C4-2B (cell line): ENCODE measurements at regions not wholly inside any gene's neighbourhood (a gene's known extent, or its start where the extent isn't known, plus 50 kb on each side); places are given as distances from the start of the nearest gene placed in this dataset.

Experiments used
- CTCF ChIP-seq: fragments of 450-650 bp; conservative IDR thresholded peaks from 2 replicates; pipeline ENCODE4 v1.5.1; 2017; ENCODE audit warnings: mild to moderate bottlenecking
- ZFX ChIP-seq: fragments of 450-650 bp; IDR thresholded peaks from 2 replicates; pipeline ENCODE4 v1.6.1; 2017

GRCh38 chr2:181741756-181742155 is 61.4 kb upstream of the NEUROD1 start:
- no peak for TF ChIP-seq CTCF
- TF ChIP-seq ZFX: no peak
